MCF 10A (cell line): ENCODE measurements at regions not wholly inside any gene's neighbourhood (a gene's known extent, or its start where the extent isn't known, plus 50 kb on each side); places are given as distances from the start of the nearest gene placed in this dataset.

Experiments used
- BruUV-seq: library from RNA; stranded (reverse); fragments of 400-500 nt; replicated peaks from 2 replicates; lab custom pipeline; 2021; lab: Mats Ljungman, UMichigan
- CTCF ChIA-PET: fragments of 300-600 bp; sonication (Branson Sonifier 250); formaldehyde crosslinking; extraction: SDS; loops from one replicate; lab custom pipeline; 2021; ENCODE audit warnings: antibody characterized with exemption, inconsistent platforms; lab: Yijun Ruan, JAX
- POLR2A ChIA-PET: fragments of 300-600, 350-650 bp; sonication (Branson Sonifier 250); formaldehyde crosslinking; extraction: SDS; loops from one replicate; lab custom pipeline; 2020; ENCODE audit warnings: antibody characterized with exemption, inconsistent platforms; lab: Yijun Ruan, JAX
- DNase-seq: peaks from one replicate; pipeline ENCODE4 v3.0.0-alpha.2; 2018; ENCODE audit not compliant: unreplicated experiment
- H3K27ac Mint-ChIP-seq: one replicate; pipeline ENCODE4 v1.8.0; 2022; ENCODE audit warnings: mild to moderate bottlenecking, low read depth, mixed read lengths; ENCODE audit not compliant: unreplicated experiment
- H3K27me3 Mint-ChIP-seq: one replicate; pipeline ENCODE4 v1.8.0; 2022; ENCODE audit warnings: mixed read lengths; ENCODE audit not compliant: insufficient read depth, unreplicated experiment
- H3K36me3 Mint-ChIP-seq: one replicate; pipeline ENCODE4 v1.8.0; 2022; ENCODE audit warnings: mild to moderate bottlenecking, moderate library complexity, mixed read lengths; ENCODE audit not compliant: insufficient read depth, unreplicated experiment
- H3K4me1 Mint-ChIP-seq: one replicate; pipeline ENCODE4 v1.8.0; 2022; ENCODE audit warnings: mixed read lengths; ENCODE audit not compliant: insufficient read depth, unreplicated experiment
- H3K4me3 Mint-ChIP-seq: one replicate; pipeline ENCODE4 v1.8.0; 2022; ENCODE audit warnings: mild to moderate bottlenecking, moderate library complexity, mixed read lengths; ENCODE audit not compliant: unreplicated experiment
- H3K9me3 Mint-ChIP-seq: one replicate; pipeline ENCODE4 v1.8.0; 2022; ENCODE audit warnings: mixed read lengths; ENCODE audit not compliant: unreplicated experiment
- CTCF ChIP-seq: fragments of 200-600 bp; IDR thresholded peaks from one replicate; pipeline ENCODE4 v1.8.0; 2022; ENCODE audit warnings: antibody characterized with exemption, mild to moderate bottlenecking; ENCODE audit not compliant: unreplicated experiment
- intact Hi-C: fragments of 100-400 bp; cut with micrococcal nuclease; formaldehyde crosslinking; loops from 2 replicates; pipeline ENCODE4 v1.14.1; 2022

- peaks cover 12% of the 10 kb centered on the region for H3K9me3 Mint-ChIP-seq
- no peak overlapping the region for H3K27ac Mint-ChIP-seq
- no TSS peak for BruUV-seq
- CTCF ChIA-PET = no interaction called here
- no peak for TF ChIP-seq CTCF
- no peaks in the 10 kb centered on the region for H3K36me3 Mint-ChIP-seq
- POLR2A ChIA-PET = no interaction called here
- intact Hi-C loops = no loop called here
- no peak overlapping the region for H3K4me3 Mint-ChIP-seq
- no peaks in the 10 kb centered on the region for H3K27me3 Mint-ChIP-seq
- no peaks in the 10 kb centered on the region for H3K4me1 Mint-ChIP-seq
- DNase-seq = no peak
Observed at GRCh38 chr14:86604561-86604960, 1074.6 kb downstream of the FLRT2 start.

GRCh38 chr14:86602263-86602662 is 1072.3 kb downstream of the FLRT2 start:
- DNase-seq = no peak
- Mint-ChIP-seq H3K36me3 (no peaks in the 10 kb centered on the region), H3K4me3 (no peak overlapping the region), H3K4me1 (no peaks in the 10 kb centered on the region), H3K27ac (no peak overlapping the region), H3K9me3 (peaks cover 12% of the 10 kb centered on the region), H3K27me3 (no peaks in the 10 kb centered on the region)
- ChIA-PET POLR2A (no interaction called here), CTCF (no interaction called here)
- intact Hi-C loops = no loop called here
- TF ChIP-seq CTCF = no peak
- BruUV-seq = no TSS peak

- no peak overlapping the region for H3K4me3 Mint-ChIP-seq
- no TSS peak for BruUV-seq
Observed at GRCh38 chr14:86601813-86602212, 1071.9 kb downstream of the FLRT2 start.

GRCh38 chr14:86597279-86597678 is 1067.3 kb downstream of the FLRT2 start:
- POLR2A ChIA-PET = no interaction called here
- TF ChIP-seq CTCF = no peak
- no TSS peak for BruUV-seq
- CTCF ChIA-PET = no interaction called here
- no peak overlapping the region for H3K27ac Mint-ChIP-seq
- H3K27me3 Mint-ChIP-seq = no peaks in the 10 kb centered on the region
- no peak for DNase-seq
- no peaks in the 10 kb centered on the region for H3K36me3 Mint-ChIP-seq
- intact Hi-C loops = no loop called here
- H3K9me3 Mint-ChIP-seq = peaks cover 5% of the 10 kb centered on the region
- H3K4me1 Mint-ChIP-seq = no peaks in the 10 kb centered on the region
- H3K4me3 Mint-ChIP-seq = no peak overlapping the region

More at GRCh38 chr14:86601813-86602212, 1071.9 kb downstream of the FLRT2 start:
- intact Hi-C loops = no loop called here
- no peak for DNase-seq
- Mint-ChIP-seq H3K4me1 (no peaks in the 10 kb centered on the region), H3K36me3 (no peaks in the 10 kb centered on the region), H3K27ac (no peak overlapping the region), H3K27me3 (no peaks in the 10 kb centered on the region), H3K9me3 (peaks cover 12% of the 10 kb centered on the region)
- POLR2A ChIA-PET = no interaction called here
- no peak for TF ChIP-seq CTCF
- CTCF ChIA-PET = no interaction called here
